Activated CD4-positive, alpha-beta T cell treated with anti-CD3 and anti-CD28 coated beads for 48 hours (primary cell): ENCODE measurements at regions not wholly inside any gene's neighbourhood (a gene's known extent, or its start where the extent isn't known, plus 50 kb on each side); places are given as distances from the start of the nearest gene placed in this dataset.

Experiments
- DNase-seq: peaks from one replicate; pipeline ENCODE4 v3.0.0-alpha.2; 2020

- no peak for DNase-seq
These were observed 188.9 kb downstream of the RHOU start for GRCh38 chr1:228923973-228924686.

- no peak for DNase-seq
These were observed 190.4 kb downstream of the RHOU start for GRCh38 chr1:228925691-228926090.

DNA sequence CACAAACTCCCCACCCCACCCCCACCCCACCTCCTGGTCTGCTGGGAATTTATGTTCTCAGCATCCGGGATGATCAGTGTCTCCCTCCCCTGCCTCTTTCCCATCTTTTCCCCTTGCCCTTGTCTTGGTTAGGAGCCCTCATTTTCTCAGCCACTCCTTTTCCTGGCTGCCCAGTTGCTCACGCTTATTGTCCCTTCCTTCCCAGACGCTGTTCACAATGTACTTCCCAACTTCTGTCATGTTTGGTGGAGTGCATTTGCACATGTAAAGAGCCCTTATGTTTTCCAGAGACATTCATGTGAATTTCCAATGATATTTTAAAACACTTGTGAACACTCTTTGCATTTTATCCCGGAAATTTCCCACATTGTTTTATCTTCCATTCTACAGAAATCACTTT, 192.1 kb downstream of the RHOU start:
- no peak for DNase-seq

DNA sequence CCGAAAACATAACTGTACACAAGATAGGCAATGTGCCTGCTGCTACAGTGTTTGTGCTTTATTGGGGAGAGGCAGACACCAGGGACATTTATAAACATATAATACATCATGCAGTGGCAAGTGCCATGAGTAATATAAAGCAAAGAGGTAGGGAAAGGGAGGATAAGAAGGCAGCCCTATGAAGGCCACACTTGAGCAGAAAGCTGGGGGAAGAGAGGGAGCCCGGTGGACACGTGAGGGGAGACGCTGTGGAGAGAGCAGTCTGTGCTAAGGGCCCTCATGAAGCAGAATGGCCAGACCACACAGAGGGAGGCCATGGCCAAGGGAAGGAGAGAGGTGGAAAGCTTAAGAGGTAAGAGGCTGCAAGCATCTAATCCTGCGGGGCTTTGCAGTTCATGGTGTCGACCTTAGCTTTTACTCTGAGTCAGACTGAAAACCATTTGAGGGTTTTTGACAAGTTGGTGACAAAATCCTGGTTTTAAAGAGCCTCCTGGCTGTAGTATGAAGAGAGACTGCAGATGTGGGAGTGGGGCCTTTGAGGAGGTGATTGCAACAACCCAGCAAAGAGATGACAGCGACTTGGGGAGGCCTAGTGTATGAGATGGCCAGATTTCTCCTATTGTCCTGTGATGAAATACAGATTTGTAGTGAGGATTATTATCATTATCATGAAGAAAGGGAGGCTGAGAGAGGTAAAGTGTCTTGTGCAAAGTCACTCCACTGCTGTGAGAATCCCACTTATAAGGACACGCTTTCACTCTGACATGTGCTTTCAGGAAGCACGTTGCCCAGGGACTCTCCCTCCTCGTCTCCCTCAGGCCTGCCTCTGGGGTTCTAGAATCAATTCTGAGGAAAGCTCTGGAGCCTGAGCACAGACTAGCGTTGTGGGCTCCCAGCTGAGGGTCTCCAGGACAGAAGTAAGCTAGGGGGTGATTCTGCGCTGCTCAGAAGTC, 192.9 kb downstream of the RHOU start:
- DNase-seq = peak; percentile 19

- no peak for DNase-seq
These were observed 194.3 kb downstream of the RHOU start for GRCh38 chr1:228929476-228930027.

- no peak for DNase-seq
These were observed 195.2 kb downstream of the RHOU start for GRCh38 chr1:228930479-228930957.

- DNase-seq = no peak
These were observed 198.5 kb downstream of the RHOU start for GRCh38 chr1:228933753-228934152.

GRCh38 chr1:228935198-228935663, 200.0 kb downstream of the RHOU start:
- DNase-seq = no peak

DNA sequence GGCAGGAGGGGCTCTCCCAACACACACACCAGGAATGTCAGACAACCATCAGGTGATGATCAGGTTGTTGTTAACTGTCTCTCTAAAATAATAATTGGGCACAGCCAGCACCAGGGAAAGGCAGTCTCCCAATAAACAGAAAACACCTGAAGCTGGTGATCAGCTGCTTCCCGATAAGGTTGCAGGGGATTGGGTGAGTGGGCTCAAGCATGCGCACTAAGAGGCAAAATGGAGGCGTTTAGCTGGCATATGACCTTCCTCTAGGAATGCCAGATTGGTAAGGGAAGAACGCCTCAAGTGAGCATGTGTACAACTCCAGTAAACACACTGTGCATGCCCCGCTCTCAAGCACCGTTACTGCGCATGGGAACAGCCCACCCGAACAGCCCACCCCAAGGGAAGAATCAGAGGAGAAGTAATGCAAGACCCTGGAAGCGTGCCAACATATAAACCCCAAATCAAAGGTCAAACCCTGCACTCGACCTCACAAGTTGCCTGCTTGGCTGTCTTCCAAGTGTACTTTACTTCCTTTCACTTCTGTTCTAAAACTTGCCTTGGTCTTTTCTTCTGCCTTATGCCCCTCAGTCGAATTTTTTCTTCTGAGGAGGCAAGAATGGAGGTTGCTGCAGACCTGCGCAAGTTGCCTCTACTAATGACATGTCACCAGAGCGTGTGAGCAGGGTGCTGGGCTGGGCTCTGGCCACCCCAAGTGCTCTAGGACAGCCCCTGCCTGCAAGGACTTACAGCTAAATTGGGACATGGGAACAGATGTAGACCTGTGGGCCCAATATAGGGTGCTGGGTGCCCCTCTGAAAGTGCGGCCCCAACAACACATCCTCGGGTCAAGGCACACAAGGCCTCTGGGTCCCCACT, 200.8 kb downstream of the RHOU start:
- no peak for DNase-seq

DNA sequence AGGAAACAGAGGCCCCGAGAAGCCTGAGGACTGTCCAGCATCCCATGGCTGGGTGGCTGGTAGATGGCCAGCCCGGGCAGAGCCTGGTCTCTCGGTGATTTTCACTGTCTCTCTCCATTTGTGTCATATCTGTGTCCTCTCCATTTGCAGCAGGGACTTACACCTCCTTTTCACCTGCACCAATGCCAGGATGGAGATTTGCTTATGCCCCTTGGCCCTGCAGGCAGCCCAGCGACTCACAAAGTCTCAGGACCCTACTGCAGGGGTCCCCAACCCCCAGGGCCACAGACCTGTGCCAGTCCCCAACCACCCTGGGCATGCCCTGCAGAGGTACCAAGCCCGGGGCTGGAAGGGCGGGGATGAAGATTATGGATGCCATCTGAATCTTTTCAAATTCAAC, 201.6 kb downstream of the RHOU start:
- DNase-seq = no peak

- no peak for DNase-seq
These were observed 202.1 kb downstream of the RHOU start for GRCh38 chr1:228937351-228937750.

GRCh38 chr1:228937851-228938536, 202.7 kb downstream of the RHOU start:
- DNase-seq = no peak

- DNase-seq = no peak
These were observed 203.2 kb downstream of the RHOU start for GRCh38 chr1:228938537-228938901.

DNA sequence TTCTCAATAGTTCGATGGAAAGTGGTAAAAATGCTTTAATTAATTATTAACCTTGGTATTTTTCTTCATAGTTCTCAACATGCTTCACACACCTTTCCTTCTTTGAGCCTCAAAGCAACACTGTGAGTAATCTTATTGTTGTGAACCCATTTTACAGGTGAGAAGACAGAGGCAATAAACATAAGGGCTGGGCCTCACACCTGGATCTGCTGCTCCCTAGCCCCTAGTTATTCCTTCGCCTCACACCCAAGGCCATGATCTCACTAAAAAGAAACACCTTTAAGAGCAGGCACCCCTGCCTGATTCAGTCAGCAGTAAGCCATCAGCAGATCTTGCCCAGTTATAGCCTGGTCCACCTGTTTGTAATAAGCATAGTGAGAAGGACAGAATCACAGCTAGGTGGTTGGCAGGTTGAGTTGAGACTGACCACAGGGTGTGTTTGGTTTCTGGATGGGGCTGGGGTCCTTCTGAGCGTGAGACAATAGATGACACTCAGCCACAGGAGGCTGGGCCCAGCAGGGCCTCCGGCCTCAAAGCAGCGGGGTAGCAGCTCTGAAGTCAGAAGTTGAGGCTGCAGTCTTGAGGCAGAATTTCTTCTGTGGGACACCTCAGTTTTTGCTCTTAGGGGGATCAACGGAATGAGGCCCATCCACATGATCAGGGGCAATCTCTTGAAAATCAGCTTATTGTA, 203.9 kb downstream of the RHOU start:
- DNase-seq = no peak

GRCh38 chr1:228939881-228940392, 204.7 kb downstream of the RHOU start:
- DNase-seq = no peak

DNA sequence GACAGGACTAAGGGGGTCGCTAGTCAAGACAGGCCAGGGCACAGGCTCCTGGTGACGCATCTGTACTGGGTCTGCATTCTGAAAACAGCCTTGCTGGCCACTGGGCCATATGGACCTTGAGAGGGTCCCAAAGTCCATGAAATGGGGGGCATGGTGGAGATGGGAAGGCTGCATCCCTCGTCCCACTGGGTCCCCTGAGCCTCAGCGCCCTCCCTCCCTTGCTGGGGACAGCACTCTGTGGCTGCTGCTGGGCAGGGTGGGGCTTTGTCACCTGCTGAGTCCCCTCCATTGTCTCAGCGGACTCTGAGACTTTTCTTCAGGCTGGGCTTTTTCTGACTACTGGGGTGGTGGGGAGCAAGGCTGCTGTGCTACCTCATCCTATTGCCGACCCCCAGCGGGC, 205.2 kb downstream of the RHOU start:
- no peak for DNase-seq

DNA sequence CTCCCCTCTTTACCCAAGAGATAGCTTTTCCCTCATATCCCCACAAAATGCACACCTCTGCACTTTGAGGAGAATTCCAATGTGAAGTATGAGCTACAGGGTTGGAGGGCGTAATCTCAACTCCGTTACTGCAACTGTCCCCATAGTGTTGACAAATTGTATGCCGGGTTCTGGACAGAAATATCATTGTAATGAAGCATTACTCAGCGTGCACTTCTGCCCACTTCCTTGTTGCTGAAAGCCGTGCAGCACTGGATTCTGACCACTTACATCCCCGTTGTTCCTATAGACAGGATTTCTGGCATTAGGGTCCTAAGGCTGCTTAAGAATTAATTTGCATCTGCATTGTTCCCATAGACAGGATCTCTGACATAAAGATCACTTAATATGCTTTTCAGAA, 205.6 kb downstream of the RHOU start:
- DNase-seq = no peak

- no peak for DNase-seq
These were observed 206.4 kb downstream of the RHOU start for GRCh38 chr1:228941666-228942065.

GRCh38 chr1:228943436-228943835, 208.2 kb downstream of the RHOU start:
- no peak for DNase-seq

DNA sequence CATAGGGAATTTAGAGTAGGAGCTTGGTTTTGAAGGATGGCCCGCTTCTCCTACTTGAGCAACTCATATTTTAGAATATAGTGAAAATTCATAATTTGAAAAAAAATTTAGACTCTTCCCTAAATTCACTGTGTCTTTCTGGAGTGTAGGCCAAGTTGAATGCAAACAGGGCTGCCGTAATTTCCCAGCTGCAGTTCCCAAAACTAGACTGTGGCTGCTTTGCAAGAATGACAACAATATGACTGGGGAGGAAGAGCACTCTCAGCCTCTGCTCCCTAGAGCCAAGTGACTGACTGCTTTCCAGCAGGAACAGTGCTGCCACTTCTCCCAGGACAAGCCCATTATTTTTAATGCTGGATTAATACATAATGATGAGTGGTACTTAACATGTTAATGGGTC, 209.0 kb downstream of the RHOU start:
- DNase-seq = no peak

DNA sequence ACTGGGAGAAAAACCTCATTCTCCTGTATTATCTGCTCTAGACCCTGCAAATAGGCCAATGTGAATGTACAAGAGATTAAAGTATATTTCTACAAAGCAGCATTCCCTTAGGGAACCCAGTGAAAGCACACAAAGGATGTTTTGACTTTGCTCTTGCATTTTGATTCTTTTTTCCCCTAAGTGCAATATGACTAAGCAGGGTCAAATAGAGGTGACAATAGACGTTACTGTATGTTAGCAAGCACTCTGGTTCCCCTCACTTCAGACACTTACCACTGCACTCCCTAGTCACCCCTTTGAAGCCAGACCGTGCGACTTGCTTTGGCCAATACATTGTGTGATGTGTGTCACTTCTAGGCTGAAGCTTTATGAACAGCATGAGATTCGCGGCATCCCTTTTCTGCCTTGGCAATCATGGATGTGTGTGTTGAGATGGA, 209.7 kb downstream of the RHOU start:
- DNase-seq = no peak
